ENCODE measurements at regions not wholly inside any gene's neighbourhood (a gene's known extent, or its start where the extent isn't known, plus 50 kb on each side); places are given as distances from the start of the nearest gene placed in this dataset.
"Not testable (repeated sequence)": the region's sequence is repeated elsewhere in the genome, so short reads cannot be mapped to it uniquely, and the experiment has no call there.

DNA sequence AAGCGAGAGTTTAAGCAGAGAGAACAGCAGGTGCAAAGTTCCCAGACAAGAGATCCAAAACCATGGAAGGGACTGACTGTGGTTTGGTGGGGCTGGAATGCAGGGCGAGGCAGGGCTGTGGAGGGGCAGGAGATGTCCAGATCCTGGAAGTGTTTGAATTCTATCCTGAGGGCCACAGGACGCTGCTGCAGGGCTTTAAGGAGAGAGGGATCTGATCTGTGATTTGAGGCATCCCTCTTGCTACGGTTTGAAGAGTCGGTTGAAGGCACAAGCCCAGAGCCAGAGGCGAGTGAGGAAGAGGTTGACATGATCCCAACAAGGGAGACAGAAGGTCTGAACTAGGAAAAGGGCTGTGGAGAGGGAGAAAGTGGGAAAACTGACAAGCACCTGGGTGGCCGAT is 209.9 kb upstream of the IRF2BP2 start:
- TF ChIP-seq CTCF, POLR2A (IDR thresholded peaks at IDR 0.05): not testable (repeated sequence)
